ENCODE measurements at regions not wholly inside any gene's neighbourhood (a gene's known extent, or its start where the extent isn't known, plus 50 kb on each side); places are given as distances from the start of the nearest gene placed in this dataset.

DNA sequence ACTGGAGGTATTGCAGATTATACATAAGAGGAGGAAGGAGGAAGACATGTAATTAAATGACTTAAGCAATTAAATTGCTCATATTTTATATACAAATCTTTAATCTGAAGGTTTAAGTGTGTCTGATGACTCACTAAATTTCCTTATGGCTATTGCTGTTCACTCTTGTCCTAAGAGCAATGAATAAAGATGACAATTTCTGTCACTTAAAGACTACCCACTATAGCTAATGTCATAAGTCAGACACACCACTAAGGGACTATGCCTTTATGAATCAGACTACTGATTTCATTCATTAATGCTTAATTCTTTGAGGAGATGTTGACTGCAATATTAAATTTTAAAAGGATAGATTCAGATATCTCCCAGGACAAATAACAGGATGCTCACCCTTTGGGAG, 1514.7 kb downstream of the PCDH18 start:
- TF ChIP-seq, protein P1, sequence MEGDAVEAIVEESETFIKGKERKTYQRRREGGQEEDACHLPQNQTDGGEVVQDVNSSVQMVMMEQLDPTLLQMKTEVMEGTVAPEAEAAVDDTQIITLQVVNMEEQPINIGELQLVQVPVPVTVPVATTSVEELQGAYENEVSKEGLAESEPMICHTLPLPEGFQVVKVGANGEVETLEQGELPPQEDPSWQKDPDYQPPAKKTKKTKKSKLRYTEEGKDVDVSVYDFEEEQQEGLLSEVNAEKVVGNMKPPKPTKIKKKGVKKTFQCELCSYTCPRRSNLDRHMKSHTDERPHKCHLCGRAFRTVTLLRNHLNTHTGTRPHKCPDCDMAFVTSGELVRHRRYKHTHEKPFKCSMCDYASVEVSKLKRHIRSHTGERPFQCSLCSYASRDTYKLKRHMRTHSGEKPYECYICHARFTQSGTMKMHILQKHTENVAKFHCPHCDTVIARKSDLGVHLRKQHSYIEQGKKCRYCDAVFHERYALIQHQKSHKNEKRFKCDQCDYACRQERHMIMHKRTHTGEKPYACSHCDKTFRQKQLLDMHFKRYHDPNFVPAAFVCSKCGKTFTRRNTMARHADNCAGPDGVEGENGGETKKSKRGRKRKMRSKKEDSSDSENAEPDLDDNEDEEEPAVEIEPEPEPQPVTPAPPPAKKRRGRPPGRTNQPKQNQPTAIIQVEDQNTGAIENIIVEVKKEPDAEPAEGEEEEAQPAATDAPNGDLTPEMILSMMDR (IDR thresholded peaks at IDR 0.05; ENCODE audit: low read length) = no peak
- no peak for TF ChIP-seq EZH2 (IDR thresholded peaks at IDR 0.05; ENCODE audit: borderline replicate concordance, low read length)

Measured in OCI-LY1 (cell line).